ENCODE measurements at regions not wholly inside any gene's neighbourhood (a gene's known extent, or its start where the extent isn't known, plus 50 kb on each side); places are given as distances from the start of the nearest gene placed in this dataset.

DNA sequence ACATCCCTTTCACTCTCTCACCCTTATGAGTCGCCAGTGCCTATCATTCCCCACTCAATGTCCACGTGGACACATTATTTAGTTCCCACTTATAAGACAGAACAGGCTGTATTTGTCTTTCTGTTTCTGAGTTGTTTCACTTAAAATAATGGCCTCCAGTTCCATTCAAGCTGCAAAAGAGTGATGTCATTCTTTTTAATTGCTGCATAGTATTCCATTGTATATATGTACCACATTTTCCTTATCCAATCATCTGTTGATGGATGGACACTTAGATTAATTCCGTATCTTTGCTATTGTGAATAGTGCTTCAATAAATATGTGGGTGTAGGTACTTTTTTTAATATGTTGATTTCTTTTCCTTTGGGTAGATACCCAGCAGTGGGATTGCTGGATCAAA is 79.1 kb downstream of the ZNF365 start:
- H3K27me3 ChIP-seq (ENCODE audit: low read depth, low read length) = no peaks in the 10 kb centered on the region
- H3K9me3 ChIP-seq (ENCODE audit: control insufficient read depth in 1 of 2, low read length in 2 of 2) = no peaks in the 10 kb centered on the region
- H3K27ac ChIP-seq (ENCODE audit: low read length) = no peak overlapping the region
- H3K4me3 ChIP-seq (ENCODE audit: low read depth in 1 of 2, low read length in 2 of 2) = no peak overlapping the region
- H3K36me3 ChIP-seq (ENCODE audit: control insufficient read depth in 1 of 2, insufficient read depth in 2 of 2, low read length in 2 of 2) = no peaks in the 10 kb centered on the region
- H3K4me1 ChIP-seq (ENCODE audit: control insufficient read depth in 1 of 2, insufficient read depth in 2 of 2, low read length in 2 of 2) = no peaks in the 10 kb centered on the region

DNA sequence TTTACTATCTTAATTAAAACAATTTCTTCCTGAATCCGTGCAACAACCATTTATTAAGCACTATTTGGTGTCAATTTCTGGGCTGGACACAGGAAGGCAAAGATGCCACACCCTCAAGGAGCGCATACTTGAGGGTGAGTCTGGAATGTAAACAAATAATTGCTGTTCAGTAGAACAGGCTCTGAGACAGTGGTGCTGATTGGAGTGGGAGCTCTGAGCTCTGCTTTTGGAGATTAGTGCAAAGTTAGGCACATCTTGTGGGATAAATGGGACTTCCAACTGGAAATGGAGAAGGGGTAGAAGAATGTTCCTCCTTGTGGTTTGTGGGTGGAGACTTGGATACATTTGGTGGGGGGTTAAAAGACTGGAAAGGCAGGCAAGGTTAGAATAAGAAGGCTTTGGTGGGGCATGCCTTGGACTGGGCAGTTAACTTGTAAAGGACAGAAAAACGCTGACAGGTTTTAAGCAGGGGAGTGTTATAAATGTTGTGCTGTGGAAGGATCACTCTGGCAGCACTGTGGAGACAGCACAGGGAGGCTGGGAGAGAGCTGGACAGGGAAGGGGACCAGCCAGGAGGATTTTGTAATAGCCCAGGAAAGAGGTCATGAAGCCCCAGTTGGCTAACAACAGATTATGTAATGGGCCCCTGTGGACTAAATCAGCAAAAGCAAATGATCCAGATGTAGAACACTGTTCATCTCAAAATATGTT is 80.7 kb downstream of the ZNF365 start:
- Histone ChIP-seq H3K4me3 (ENCODE audit: low read depth in 1 of 2, low read length in 2 of 2) (no peak overlapping the region), H3K27ac (ENCODE audit: low read length) (no peak overlapping the region), H3K4me1 (ENCODE audit: control insufficient read depth in 1 of 2, insufficient read depth in 2 of 2, low read length in 2 of 2) (no peaks in the 10 kb centered on the region), H3K9me3 (ENCODE audit: control insufficient read depth in 1 of 2, low read length in 2 of 2) (no peaks in the 10 kb centered on the region), H3K36me3 (ENCODE audit: control insufficient read depth in 1 of 2, insufficient read depth in 2 of 2, low read length in 2 of 2) (no peaks in the 10 kb centered on the region), H3K27me3 (ENCODE audit: low read depth, low read length) (no peaks in the 10 kb centered on the region)

DNA sequence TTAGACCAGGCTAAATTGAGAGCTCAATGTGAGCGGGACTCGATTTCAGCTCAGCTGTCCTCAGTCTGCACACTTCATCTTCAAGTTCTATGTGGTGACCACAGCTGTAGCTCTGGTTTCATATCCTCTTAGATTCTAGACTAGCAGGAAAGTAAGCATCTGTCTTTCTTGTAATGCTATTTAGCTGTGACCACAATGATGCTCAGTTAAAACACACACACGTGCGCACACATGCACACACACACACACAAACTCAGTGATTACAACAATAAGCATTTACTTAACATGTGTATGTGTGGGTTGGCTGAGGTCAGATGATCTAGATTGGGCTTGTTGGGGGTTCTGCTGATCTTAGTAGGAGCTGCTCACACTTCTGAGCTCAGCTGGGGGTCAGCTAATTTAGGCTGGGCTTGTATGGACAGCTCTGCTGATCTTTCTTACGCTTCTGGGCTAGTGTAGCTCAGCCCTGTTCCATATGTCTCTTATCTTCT is 82.5 kb downstream of the ZNF365 start:
- H3K4me3 ChIP-seq (ENCODE audit: low read depth in 1 of 2, low read length in 2 of 2) = no peak overlapping the region

DNA sequence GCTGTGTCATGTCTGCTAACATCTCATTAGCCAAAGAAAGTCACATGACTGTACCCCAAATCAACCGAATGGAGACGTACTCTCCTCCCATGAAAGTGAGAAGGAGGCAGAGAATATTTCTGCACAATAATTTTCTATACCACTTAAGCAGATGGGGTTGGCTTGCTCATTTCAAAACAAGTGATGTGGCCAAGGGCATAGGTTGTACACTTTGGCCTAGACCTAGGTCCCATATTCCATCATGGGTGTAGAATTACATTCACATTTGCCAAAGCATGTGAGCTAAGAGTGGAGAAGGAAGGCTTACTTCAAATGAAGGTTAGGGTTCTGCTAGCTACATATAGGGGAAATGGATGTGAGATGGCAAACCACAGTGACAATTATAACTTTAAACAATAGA is 83.0 kb downstream of the ZNF365 start:
- no peak overlapping the region for H3K27ac ChIP-seq (ENCODE audit: low read length)
- H3K4me1 ChIP-seq (ENCODE audit: control insufficient read depth in 1 of 2, insufficient read depth in 2 of 2, low read length in 2 of 2) = no peaks in the 10 kb centered on the region
- H3K9me3 ChIP-seq (ENCODE audit: control insufficient read depth in 1 of 2, low read length in 2 of 2) = no peaks in the 10 kb centered on the region
- H3K36me3 ChIP-seq (ENCODE audit: control insufficient read depth in 1 of 2, insufficient read depth in 2 of 2, low read length in 2 of 2) = no peaks in the 10 kb centered on the region
- H3K27me3 ChIP-seq (ENCODE audit: low read depth, low read length) = no peaks in the 10 kb centered on the region
- no peak overlapping the region for H3K4me3 ChIP-seq (ENCODE audit: low read depth in 1 of 2, low read length in 2 of 2)

More for the DNA sequence above, 82.5 kb downstream of the ZNF365 start:
- no peaks in the 10 kb centered on the region for H3K4me1 ChIP-seq (ENCODE audit: control insufficient read depth in 1 of 2, insufficient read depth in 2 of 2, low read length in 2 of 2)
- no peak overlapping the region for H3K27ac ChIP-seq (ENCODE audit: low read length)
- H3K27me3 ChIP-seq (ENCODE audit: low read depth, low read length) = no peaks in the 10 kb centered on the region
- no peaks in the 10 kb centered on the region for H3K36me3 ChIP-seq (ENCODE audit: control insufficient read depth in 1 of 2, insufficient read depth in 2 of 2, low read length in 2 of 2)
- no peaks in the 10 kb centered on the region for H3K9me3 ChIP-seq (ENCODE audit: control insufficient read depth in 1 of 2, low read length in 2 of 2)

DNA sequence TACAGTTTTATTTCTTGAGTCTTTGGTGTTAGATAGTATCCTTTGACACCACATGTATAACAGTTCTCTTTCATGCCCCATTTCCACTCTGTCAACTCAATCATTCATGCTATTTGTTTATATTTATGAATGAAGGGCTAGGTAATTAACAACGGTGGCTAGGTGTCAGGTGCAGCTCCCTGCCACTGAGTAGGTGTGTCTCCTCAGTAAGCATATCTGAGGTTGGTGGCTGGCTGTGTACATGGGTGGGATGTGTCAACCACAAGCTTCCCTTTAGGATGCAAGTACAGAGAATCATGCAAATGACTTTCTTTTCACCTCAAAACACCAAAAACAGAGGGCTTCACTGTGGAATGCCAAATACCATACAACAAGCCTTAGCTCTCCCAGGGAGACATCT is 83.4 kb downstream of the ZNF365 start:
- no peaks in the 10 kb centered on the region for H3K9me3 ChIP-seq (ENCODE audit: control insufficient read depth in 1 of 2, low read length in 2 of 2)
- H3K4me1 ChIP-seq (ENCODE audit: control insufficient read depth in 1 of 2, insufficient read depth in 2 of 2, low read length in 2 of 2) = no peaks in the 10 kb centered on the region
- no peak overlapping the region for H3K4me3 ChIP-seq (ENCODE audit: low read depth in 1 of 2, low read length in 2 of 2)
- no peak overlapping the region for H3K27ac ChIP-seq (ENCODE audit: low read length)
- H3K36me3 ChIP-seq (ENCODE audit: control insufficient read depth in 1 of 2, insufficient read depth in 2 of 2, low read length in 2 of 2) = no peaks in the 10 kb centered on the region
- no peaks in the 10 kb centered on the region for H3K27me3 ChIP-seq (ENCODE audit: low read depth, low read length)

DNA sequence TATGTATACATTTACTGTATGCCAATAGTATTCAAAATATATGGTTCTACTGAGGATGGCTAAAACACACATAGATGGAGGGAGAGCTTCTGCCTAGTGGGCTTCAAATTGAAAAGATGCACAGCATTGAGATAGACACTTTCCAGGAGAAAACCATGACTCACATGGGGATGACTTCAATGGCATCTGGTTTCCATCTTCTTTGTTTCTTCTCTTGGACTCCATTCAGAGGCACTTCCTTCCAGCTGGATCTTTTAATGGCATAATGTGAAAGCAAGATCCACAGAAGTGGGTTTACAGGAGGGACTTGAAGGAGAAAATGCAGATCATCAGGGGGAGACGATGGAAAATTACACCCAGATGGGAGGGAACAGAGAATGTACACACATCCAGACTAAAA is 84.9 kb downstream of the ZNF365 start:
- H3K36me3 ChIP-seq (ENCODE audit: control insufficient read depth in 1 of 2, insufficient read depth in 2 of 2, low read length in 2 of 2) = no peaks in the 10 kb centered on the region
- H3K4me1 ChIP-seq (ENCODE audit: control insufficient read depth in 1 of 2, insufficient read depth in 2 of 2, low read length in 2 of 2) = no peaks in the 10 kb centered on the region
- no peak overlapping the region for H3K27ac ChIP-seq (ENCODE audit: low read length)
- H3K9me3 ChIP-seq (ENCODE audit: control insufficient read depth in 1 of 2, low read length in 2 of 2) = no peaks in the 10 kb centered on the region
- H3K4me3 ChIP-seq (ENCODE audit: low read depth in 1 of 2, low read length in 2 of 2) = no peak overlapping the region
- H3K27me3 ChIP-seq (ENCODE audit: low read depth, low read length) = no peaks in the 10 kb centered on the region

DNA sequence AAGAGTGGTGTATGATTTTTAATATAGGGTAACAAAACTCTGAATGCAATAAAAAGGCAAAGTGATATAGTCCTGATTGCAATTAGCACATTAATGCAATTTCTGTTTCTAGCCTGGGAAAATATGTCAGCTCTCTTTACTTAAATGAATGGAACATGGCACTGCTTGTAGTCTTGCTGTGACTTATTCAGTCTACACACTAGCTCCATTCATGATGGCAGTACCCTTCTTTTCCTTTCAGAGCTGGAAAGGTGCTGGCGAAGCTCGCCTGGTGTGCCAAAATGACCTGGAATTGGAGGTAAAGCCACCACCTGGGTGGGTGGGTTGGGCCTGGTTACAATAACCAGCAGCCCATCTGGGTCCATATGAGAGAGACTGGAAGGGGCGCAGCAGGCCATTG is 85.3 kb downstream of the ZNF365 start:
- Histone ChIP-seq H3K4me3 (ENCODE audit: low read depth in 1 of 2, low read length in 2 of 2) (no peak overlapping the region), H3K27ac (ENCODE audit: low read length) (no peak overlapping the region), H3K9me3 (ENCODE audit: control insufficient read depth in 1 of 2, low read length in 2 of 2) (no peaks in the 10 kb centered on the region), H3K27me3 (ENCODE audit: low read depth, low read length) (no peaks in the 10 kb centered on the region), H3K4me1 (ENCODE audit: control insufficient read depth in 1 of 2, insufficient read depth in 2 of 2, low read length in 2 of 2) (no peaks in the 10 kb centered on the region), H3K36me3 (ENCODE audit: control insufficient read depth in 1 of 2, insufficient read depth in 2 of 2, low read length in 2 of 2) (no peaks in the 10 kb centered on the region)

DNA sequence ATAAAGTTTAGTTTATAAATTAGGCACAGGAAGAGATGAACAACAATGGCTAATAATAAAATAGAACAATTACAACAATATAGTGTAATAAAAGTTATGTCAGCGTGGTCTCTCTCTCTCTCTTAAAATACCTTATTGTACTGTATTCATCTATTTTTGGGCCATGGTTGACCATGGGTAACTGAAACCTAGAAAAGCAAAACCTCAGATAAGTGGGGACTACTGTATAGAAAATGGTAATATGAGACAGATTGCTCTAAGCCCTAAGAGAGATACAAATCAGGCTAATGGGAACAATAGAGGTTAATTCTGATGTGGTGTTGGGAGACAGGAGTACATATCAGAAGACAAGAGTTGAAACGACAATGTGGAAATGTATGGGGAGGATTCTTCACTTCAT is 86.2 kb downstream of the ZNF365 start:
- no peak overlapping the region for H3K27ac ChIP-seq (ENCODE audit: low read length)
- no peaks in the 10 kb centered on the region for H3K27me3 ChIP-seq (ENCODE audit: low read depth, low read length)
- no peaks in the 10 kb centered on the region for H3K9me3 ChIP-seq (ENCODE audit: control insufficient read depth in 1 of 2, low read length in 2 of 2)
- no peak overlapping the region for H3K4me3 ChIP-seq (ENCODE audit: low read depth in 1 of 2, low read length in 2 of 2)
- H3K36me3 ChIP-seq (ENCODE audit: control insufficient read depth in 1 of 2, insufficient read depth in 2 of 2, low read length in 2 of 2) = no peaks in the 10 kb centered on the region
- H3K4me1 ChIP-seq (ENCODE audit: control insufficient read depth in 1 of 2, insufficient read depth in 2 of 2, low read length in 2 of 2) = no peaks in the 10 kb centered on the region

DNA sequence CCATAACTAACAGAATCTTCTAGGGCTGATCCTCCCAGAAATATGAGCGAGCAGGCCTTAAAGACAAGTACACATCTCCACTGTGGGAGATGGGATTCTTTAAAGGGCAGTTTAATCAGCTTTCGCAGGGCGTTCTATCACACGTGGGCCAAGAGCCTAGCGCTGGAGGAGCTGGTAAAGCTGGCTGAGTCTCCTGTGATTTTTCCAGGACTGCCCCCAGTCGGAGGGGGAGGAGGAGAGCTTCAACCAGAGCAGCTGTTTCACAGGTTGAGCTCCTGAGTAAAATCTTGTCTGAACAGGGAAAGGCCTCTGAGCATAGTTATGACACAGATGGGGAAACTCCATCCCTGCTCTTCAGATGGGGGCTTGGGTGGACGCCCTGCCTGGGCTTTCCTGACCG is 87.0 kb downstream of the ZNF365 start:
- Histone ChIP-seq H3K27me3 (ENCODE audit: low read depth, low read length) (no peaks in the 10 kb centered on the region), H3K4me3 (ENCODE audit: low read depth in 1 of 2, low read length in 2 of 2) (no peak overlapping the region), H3K36me3 (ENCODE audit: control insufficient read depth in 1 of 2, insufficient read depth in 2 of 2, low read length in 2 of 2) (no peaks in the 10 kb centered on the region), H3K9me3 (ENCODE audit: control insufficient read depth in 1 of 2, low read length in 2 of 2) (no peaks in the 10 kb centered on the region), H3K4me1 (ENCODE audit: control insufficient read depth in 1 of 2, insufficient read depth in 2 of 2, low read length in 2 of 2) (no peaks in the 10 kb centered on the region), H3K27ac (ENCODE audit: low read length) (no peak overlapping the region)

DNA sequence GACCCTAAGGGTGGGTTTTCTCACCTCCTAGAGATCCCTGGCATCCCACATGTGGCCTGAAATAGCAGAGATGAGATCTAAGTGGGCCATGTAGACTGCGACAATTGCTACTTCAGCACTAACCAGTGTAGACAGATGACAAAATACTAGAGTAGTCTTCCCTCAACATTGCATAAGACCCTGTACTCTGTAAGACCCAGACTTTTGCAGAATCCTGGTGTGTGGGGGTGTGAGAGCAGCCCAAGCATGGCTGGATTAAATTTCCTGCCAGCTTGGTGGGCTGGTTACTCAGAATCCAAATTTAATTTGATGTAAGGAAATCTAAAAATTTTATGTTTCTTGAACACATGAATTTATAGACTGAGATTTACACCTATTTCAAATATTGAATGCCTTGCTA is 88.3 kb downstream of the ZNF365 start:
- Histone ChIP-seq H3K27me3 (ENCODE audit: low read depth, low read length) (no peaks in the 10 kb centered on the region), H3K27ac (ENCODE audit: low read length) (no peak overlapping the region), H3K4me1 (ENCODE audit: control insufficient read depth in 1 of 2, insufficient read depth in 2 of 2, low read length in 2 of 2) (no peaks in the 10 kb centered on the region), H3K4me3 (ENCODE audit: low read depth in 1 of 2, low read length in 2 of 2) (no peak overlapping the region), H3K9me3 (ENCODE audit: control insufficient read depth in 1 of 2, low read length in 2 of 2) (no peaks in the 10 kb centered on the region), H3K36me3 (ENCODE audit: control insufficient read depth in 1 of 2, insufficient read depth in 2 of 2, low read length in 2 of 2) (no peaks in the 10 kb centered on the region)

DNA sequence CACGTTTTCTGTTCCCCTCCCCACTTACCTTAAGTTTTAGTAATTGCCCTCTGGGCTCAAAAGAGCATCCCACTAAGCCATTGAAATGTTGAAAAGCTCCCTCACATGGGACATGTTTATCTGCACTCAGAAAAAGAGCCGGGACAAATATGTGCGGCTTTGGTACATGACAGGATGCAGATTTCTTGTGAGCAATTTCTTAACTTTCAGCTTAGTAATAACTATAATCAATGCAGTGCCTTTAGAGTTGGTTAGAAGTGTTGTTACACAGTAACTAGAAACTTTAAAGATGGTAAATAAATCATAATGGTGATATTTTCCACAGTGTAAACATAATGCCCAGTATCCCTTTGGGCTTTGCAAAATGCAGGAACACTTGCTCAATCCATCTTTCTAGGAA is 89.2 kb downstream of the ZNF365 start:
- H3K4me3 ChIP-seq (ENCODE audit: low read depth in 1 of 2, low read length in 2 of 2) = no peak overlapping the region
- no peaks in the 10 kb centered on the region for H3K4me1 ChIP-seq (ENCODE audit: control insufficient read depth in 1 of 2, insufficient read depth in 2 of 2, low read length in 2 of 2)
- no peaks in the 10 kb centered on the region for H3K36me3 ChIP-seq (ENCODE audit: control insufficient read depth in 1 of 2, insufficient read depth in 2 of 2, low read length in 2 of 2)
- H3K9me3 ChIP-seq (ENCODE audit: control insufficient read depth in 1 of 2, low read length in 2 of 2) = no peaks in the 10 kb centered on the region
- H3K27me3 ChIP-seq (ENCODE audit: low read depth, low read length) = no peaks in the 10 kb centered on the region
- H3K27ac ChIP-seq (ENCODE audit: low read length) = no peak overlapping the region

DNA sequence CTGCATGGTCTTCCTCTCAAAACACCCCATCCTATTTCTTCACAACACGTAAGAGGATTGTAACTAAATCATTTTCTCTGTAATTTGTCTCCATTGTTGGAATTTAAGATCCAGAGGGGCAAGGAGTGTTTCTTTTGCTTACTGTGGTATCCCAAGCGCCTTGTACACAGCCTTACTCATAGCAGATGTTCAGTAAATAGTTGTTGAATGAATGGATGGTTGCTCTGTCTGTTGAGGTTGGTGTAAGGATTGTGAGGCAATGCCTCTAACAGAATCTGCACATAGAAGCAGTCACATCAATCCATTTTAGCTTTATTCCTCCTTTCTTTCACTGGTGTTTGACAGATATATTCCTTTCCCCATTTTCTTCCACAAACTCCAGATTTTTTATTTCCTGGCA is 90.1 kb downstream of the ZNF365 start:
- H3K27ac ChIP-seq (ENCODE audit: low read length) = no peak overlapping the region
- no peaks in the 10 kb centered on the region for H3K4me1 ChIP-seq (ENCODE audit: control insufficient read depth in 1 of 2, insufficient read depth in 2 of 2, low read length in 2 of 2)
- no peaks in the 10 kb centered on the region for H3K36me3 ChIP-seq (ENCODE audit: control insufficient read depth in 1 of 2, insufficient read depth in 2 of 2, low read length in 2 of 2)
- H3K9me3 ChIP-seq (ENCODE audit: control insufficient read depth in 1 of 2, low read length in 2 of 2) = no peaks in the 10 kb centered on the region
- no peaks in the 10 kb centered on the region for H3K27me3 ChIP-seq (ENCODE audit: low read depth, low read length)
- H3K4me3 ChIP-seq (ENCODE audit: low read depth in 1 of 2, low read length in 2 of 2) = no peak overlapping the region

All from muscle layer of duodenum (tissue), 2 donors.